IMR-90 (cell line): ENCODE measurements at regions not wholly inside any gene's neighbourhood (a gene's known extent, or its start where the extent isn't known, plus 50 kb on each side); places are given as distances from the start of the nearest gene placed in this dataset.

Experiments used
- ATAC-seq: fragments of 200-7000 bp; cut with Tn5 transposase; 2 replicates; pipeline ENCODE4 v1.9.1; 2020; ENCODE audit warnings: low read depth, mild to moderate bottlenecking, moderate library complexity
- BruUV-seq: library from RNA; stranded (reverse); fragments of 400-500 nt; replicated peaks from 2 replicates; lab custom pipeline; 2021; lab: Mats Ljungman, UMichigan
- CTCF ChIA-PET: fragments of 300-600 bp; formaldehyde crosslinking; extraction: SDS; loops from one replicate; lab custom pipeline; 2021; ENCODE audit warnings: antibody characterized with exemption; lab: Yijun Ruan, JAX
- POLR2A ChIA-PET: fragments of 300-600 bp; sonication (Branson Sonifier 250); formaldehyde crosslinking; loops from one replicate; lab custom pipeline; 2022; ENCODE audit warnings: antibody characterized with exemption; ENCODE audit not compliant: unreplicated experiment; lab: Charles Lee
- DNase-seq: peaks from one replicate; pipeline ENCODE4 v3.0.0; 2013
- H2AFZ ChIP-seq: replicated peaks from 2 replicates; pipeline ENCODE3; 2013; ENCODE audit warnings: low read length, mild to moderate bottlenecking; ENCODE audit not compliant: poor library complexity
- H2AK5ac ChIP-seq: 2 replicates; pipeline ENCODE4 v1.6.1; 2013; ENCODE audit warnings: low read depth, low read length, inconsistent platforms
- H2AK9ac ChIP-seq: replicated peaks from 2 replicates; pipeline ENCODE3; 2013; ENCODE audit warnings: mild to moderate bottlenecking, low read depth, low read length, moderate library complexity; ENCODE audit not compliant: poor library complexity
- H2BK120ac ChIP-seq: 2 replicates; pipeline ENCODE4 v1.6.1; 2013; ENCODE audit warnings: low read depth, low read length, inconsistent platforms
- H2BK15ac ChIP-seq: 3 replicates; pipeline ENCODE4 v1.6.1; 2013; ENCODE audit warnings: low read depth, low read length, inconsistent platforms
- H2BK20ac ChIP-seq: 2 replicates; pipeline ENCODE4 v1.6.1; 2013; ENCODE audit warnings: low read depth, mild to moderate bottlenecking, inconsistent platforms, low read length, moderate library complexity
- H2BK5ac ChIP-seq: 2 replicates; pipeline ENCODE4 v1.6.1; 2013; ENCODE audit warnings: mild to moderate bottlenecking, low read depth, low read length, inconsistent platforms; ENCODE audit not compliant: poor library complexity, severe bottlenecking
- H3K14ac ChIP-seq: replicated peaks from 2 replicates; pipeline ENCODE4 v1.6.1; 2013; ENCODE audit warnings: low read depth, low read length, inconsistent platforms
- H3K18ac ChIP-seq: 2 replicates; pipeline ENCODE4 v1.6.1; 2013; ENCODE audit warnings: low read depth, low read length, control low read depth
- H3K23ac ChIP-seq: 2 replicates; pipeline ENCODE4 v1.6.1; 2013; ENCODE audit warnings: low read depth, low read length, inconsistent platforms
- H3K27ac ChIP-seq: 2 replicates; pipeline ENCODE4 v1.5.1; 2013; ENCODE audit warnings: mild to moderate bottlenecking, control low read depth, low read length; ENCODE audit not compliant: insufficient read depth
- H3K27me3 ChIP-seq: 2 replicates; pipeline ENCODE4 v1.6.1; 2013; ENCODE audit warnings: low read length; ENCODE audit not compliant: control insufficient read depth, insufficient read depth
- H3K36me3 ChIP-seq: 2 replicates; pipeline ENCODE4 v1.6.1; 2013; ENCODE audit warnings: low read length, mixed read lengths; ENCODE audit not compliant: control insufficient read depth, insufficient read depth
- H3K4ac ChIP-seq: 2 replicates; pipeline ENCODE4 v1.6.1; 2013; ENCODE audit warnings: low read depth, low read length, inconsistent platforms
- H3K4me1 ChIP-seq: 2 replicates; pipeline ENCODE4 v1.6.1; 2013; ENCODE audit warnings: low read length, mixed read lengths; ENCODE audit not compliant: control insufficient read depth, insufficient read depth
- H3K4me2 ChIP-seq: 2 replicates; pipeline ENCODE4 v1.6.1; 2013; ENCODE audit warnings: low read depth, mild to moderate bottlenecking, control low read depth, low read length, moderate library complexity
- H3K4me3 ChIP-seq: 2 replicates; pipeline ENCODE4 v1.5.1; 2013; ENCODE audit warnings: low read depth, mild to moderate bottlenecking, control low read depth, low read length, moderate library complexity; ENCODE audit not compliant: insufficient read depth
- H3K56ac ChIP-seq: 2 replicates; pipeline ENCODE4 v1.6.1; 2013; ENCODE audit warnings: low read length, inconsistent platforms; ENCODE audit not compliant: insufficient read depth; ENCODE audit errors: extremely low read depth
- H3K79me1 ChIP-seq, 2 experiments: 2 replicates each; pipeline ENCODE4 v1.6.1; 2013; ENCODE audit warnings: low read length in 2 of 2, inconsistent platforms in 1 of 2, low read depth in 1 of 2
- H3K9ac ChIP-seq: 2 replicates; pipeline ENCODE4 v1.6.1; 2013; ENCODE audit warnings: low read depth, low read length, control low read depth
- H3K9me1 ChIP-seq: 2 replicates; pipeline ENCODE4 v1.6.1; 2013; ENCODE audit warnings: low read length, inconsistent platforms; ENCODE audit not compliant: insufficient read depth
- H3K9me3 ChIP-seq: 2 replicates; pipeline ENCODE4 v1.6.1; 2013; ENCODE audit warnings: low read length; ENCODE audit not compliant: control insufficient read depth, insufficient read depth
- H4K20me1 ChIP-seq: 2 replicates; pipeline ENCODE4 v1.6.1; 2013; ENCODE audit warnings: low read length, inconsistent platforms; ENCODE audit not compliant: insufficient read depth
- H4K5ac ChIP-seq: 2 replicates; pipeline ENCODE4 v1.6.1; 2013; ENCODE audit warnings: mild to moderate bottlenecking, low read depth, low read length, control low read depth
- H4K8ac ChIP-seq, 2 experiments: 2 replicates each; pipeline ENCODE4 v1.6.1; 2013; ENCODE audit warnings: low read depth in 2 of 2, low read length in 2 of 2, control low read depth in 1 of 2, inconsistent platforms in 1 of 2
- H4K91ac ChIP-seq: 2 replicates; pipeline ENCODE4 v1.6.1; 2013; ENCODE audit warnings: low read depth, low read length, inconsistent platforms; ENCODE audit not compliant: insufficient read depth
- CEBPB ChIP-seq: IDR thresholded peaks from 2 replicates; pipeline ENCODE4 v1.6.1; 2012; ENCODE audit warnings: low read depth, low read length, improper control_type of control experiment
- WGBS, 2 experiments: methylation state at CpG; one replicate each; pipeline versions ENCODE4 v1.1.5 to v1.1.7; 2013; ENCODE audit warnings: missing lambda C conversion rate in 2 of 2; ENCODE audit not compliant: insufficient read length in 1 of 2; ENCODE audit errors: extremely low coverage in 2 of 2; 5-methylcytosine and 5-hydroxymethylcytosine counted together
- dilution Hi-C: fragments of 300-500 bp; cut with HindIII; formaldehyde crosslinking; loops from one replicate; pipeline ENCODE4 v1.14.3; 2018; ENCODE audit warnings: low sequenced_read_pairs; ENCODE audit not compliant: unreplicated experiment
- in situ Hi-C: fragments of 300-500 bp; cut with MboI; formaldehyde crosslinking; loops from 3 replicates; pipeline ENCODE4 v1.14.3; 2019; ENCODE audit warnings: low sequenced_read_pairs, inconsistent platforms, mixed read lengths
- intact Hi-C: fragments of 100-400 bp; cut with micrococcal nuclease; formaldehyde crosslinking; loops from 2 replicates; pipeline ENCODE4 v1.10.0; 2022
- TF ChIP-seq, protein P1 (sequence below): fragments of 150-350 bp; IDR thresholded peaks from 2 replicates; pipeline ENCODE4 v1.6.1; 2016; ENCODE audit warnings: low read depth, mild to moderate bottlenecking, low read length, moderate library complexity, borderline replicate concordance

DNA sequence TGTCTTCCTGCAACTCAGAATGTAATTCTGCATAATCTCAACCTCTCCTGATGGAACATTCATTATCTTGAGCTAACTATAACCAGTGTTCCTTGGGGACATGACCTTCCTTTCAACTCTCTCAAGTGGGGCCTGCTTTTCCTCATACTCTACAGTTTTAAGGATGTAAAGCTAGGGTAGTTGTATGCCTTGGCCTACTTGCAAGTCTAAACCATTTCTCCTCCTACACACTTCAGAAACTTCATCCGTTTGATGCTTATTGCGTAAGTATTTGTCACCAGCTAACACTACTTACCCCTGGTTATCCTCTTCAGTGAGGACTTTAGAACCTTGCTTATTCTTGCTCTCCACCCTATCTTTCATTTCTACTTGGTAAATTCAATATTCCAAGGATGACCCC lies 548.9 kb downstream of the HINT1 start:
- no peaks in the 10 kb centered on the region for H3K4me1 ChIP-seq
- in situ Hi-C loops, result no loop called here

More for the DNA sequence above, 548.9 kb downstream of the HINT1 start:
- Histone ChIP-seq H4K5ac (no peak overlapping the region), H4K8ac (no peak overlapping the region), H4K91ac (no peak overlapping the region), H3K56ac (no peak overlapping the region), H3K9me3 (peaks cover 7% of the 10 kb centered on the region), H4K20me1 (no peaks in the 10 kb centered on the region), H3K4me2 (no peak overlapping the region), H2BK5ac (no peak overlapping the region), H2BK15ac (no peak overlapping the region), H3K27me3 (no peaks in the 10 kb centered on the region), H2AFZ (no peak overlapping the region), H3K23ac (no peak overlapping the region), H2AK5ac (no peak overlapping the region), H3K79me1 (no peaks in the 10 kb centered on the region), H2BK20ac (no peak overlapping the region), H3K36me3 (no peaks in the 10 kb centered on the region), H3K9ac (no peak overlapping the region), H3K9me1 (no peaks in the 10 kb centered on the region), H2AK9ac (no peak overlapping the region), H3K4me3 (no peak overlapping the region), H3K18ac (no peak overlapping the region), H2BK120ac (no peak overlapping the region), H3K14ac (no peak overlapping the region), H3K27ac (no peak overlapping the region), H3K4ac (no peak overlapping the region)
- WGBS, 2 experiments, result 86% methylated on average over 2 of the region's 2 CpGs; no CpG with 5 or more reads in 1 of the 2 experiments
- ChIA-PET POLR2A (no interaction called here), CTCF (no interaction called here)
- DNase-seq (no peak), ATAC-seq (no peak)
- intact Hi-C loops (no loop called here), dilution Hi-C loops (no loop called here)
- BruUV-seq, result no TSS peak
- TF ChIP-seq CEBPB, result peak; percentile 58
- TF ChIP-seq, protein P1, sequence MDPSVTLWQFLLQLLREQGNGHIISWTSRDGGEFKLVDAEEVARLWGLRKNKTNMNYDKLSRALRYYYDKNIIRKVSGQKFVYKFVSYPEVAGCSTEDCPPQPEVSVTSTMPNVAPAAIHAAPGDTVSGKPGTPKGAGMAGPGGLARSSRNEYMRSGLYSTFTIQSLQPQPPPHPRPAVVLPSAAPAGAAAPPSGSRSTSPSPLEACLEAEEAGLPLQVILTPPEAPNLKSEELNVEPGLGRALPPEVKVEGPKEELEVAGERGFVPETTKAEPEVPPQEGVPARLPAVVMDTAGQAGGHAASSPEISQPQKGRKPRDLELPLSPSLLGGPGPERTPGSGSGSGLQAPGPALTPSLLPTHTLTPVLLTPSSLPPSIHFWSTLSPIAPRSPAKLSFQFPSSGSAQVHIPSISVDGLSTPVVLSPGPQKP, result no peak
